ENCODE measurements at regions not wholly inside any gene's neighbourhood (a gene's known extent, or its start where the extent isn't known, plus 50 kb on each side); places are given as distances from the start of the nearest gene placed in this dataset.
"Not testable (repeated sequence)": the region's sequence is repeated elsewhere in the genome, so short reads cannot be mapped to it uniquely, and the experiment has no call there.

DNA sequence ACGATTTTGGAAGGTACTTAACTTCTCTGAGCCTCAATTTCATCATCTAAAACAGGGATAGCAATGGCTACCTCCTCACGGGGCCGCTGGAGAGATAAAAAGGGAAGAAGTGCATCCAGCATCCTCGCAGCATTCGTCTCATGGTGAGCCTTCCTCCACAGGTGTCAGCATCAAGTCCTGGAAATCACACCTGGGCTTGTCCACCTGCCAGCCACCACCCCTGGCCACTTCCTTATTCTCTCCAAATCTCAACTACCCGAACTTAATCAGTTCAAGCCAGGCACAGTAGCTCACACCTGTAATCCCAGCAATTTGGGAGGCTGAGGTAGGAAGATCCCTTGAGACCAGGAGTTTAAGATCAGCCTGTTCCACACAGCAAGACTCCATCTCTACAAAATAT, 234.5 kb downstream of the LY86 start:
- peaks cover 38% of the 10 kb centered on the region for H3K4me1 ChIP-seq (ENCODE audit: insufficient read depth, low read length)
- no peak overlapping the region for H3K4me3 ChIP-seq (ENCODE audit: low read length)
- H3K27me3 ChIP-seq (ENCODE audit: insufficient read depth, low read length) = no peaks in the 10 kb centered on the region
- H3K9me3 ChIP-seq (ENCODE audit: low read depth, low read length) = no peaks in the 10 kb centered on the region

- no peaks in the 10 kb centered on the region for H3K27me3 ChIP-seq (ENCODE audit: insufficient read depth, low read length)
- no peaks in the 10 kb centered on the region for H3K9me3 ChIP-seq (ENCODE audit: low read depth, low read length)
- no peak overlapping the region for H3K4me3 ChIP-seq (ENCODE audit: low read length)
- H3K4me1 ChIP-seq (ENCODE audit: insufficient read depth, low read length) = peaks cover 38% of the 10 kb centered on the region
Observed at GRCh38 chr6:6823568-6824224, 235.2 kb downstream of the LY86 start.

DNA sequence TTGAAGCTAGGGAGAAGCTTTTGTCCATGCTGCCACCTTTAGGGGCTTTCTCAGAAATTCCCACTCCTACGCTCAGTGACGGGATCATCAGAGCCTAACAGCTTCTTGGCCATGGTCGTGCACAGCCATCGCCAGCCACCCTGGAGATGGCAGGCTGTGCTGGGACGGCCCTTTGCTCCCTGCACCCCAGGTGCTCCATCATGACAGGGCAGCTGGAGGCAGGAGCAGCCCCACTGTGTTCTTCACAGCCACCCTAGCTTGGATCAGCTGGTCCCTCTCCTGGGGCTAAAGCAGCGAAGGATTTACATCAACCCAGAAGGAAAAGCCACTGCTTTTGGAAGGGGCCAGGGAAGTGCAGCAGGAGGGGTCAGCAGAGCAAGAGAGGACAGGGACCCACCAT, 235.9 kb downstream of the LY86 start:
- Histone ChIP-seq H3K4me1 (ENCODE audit: insufficient read depth, low read length) (peaks cover 38% of the 10 kb centered on the region), H3K27me3 (ENCODE audit: insufficient read depth, low read length) (no peaks in the 10 kb centered on the region), H3K4me3 (ENCODE audit: low read length) (no peak overlapping the region), H3K9me3 (ENCODE audit: low read depth, low read length) (no peaks in the 10 kb centered on the region)

DNA sequence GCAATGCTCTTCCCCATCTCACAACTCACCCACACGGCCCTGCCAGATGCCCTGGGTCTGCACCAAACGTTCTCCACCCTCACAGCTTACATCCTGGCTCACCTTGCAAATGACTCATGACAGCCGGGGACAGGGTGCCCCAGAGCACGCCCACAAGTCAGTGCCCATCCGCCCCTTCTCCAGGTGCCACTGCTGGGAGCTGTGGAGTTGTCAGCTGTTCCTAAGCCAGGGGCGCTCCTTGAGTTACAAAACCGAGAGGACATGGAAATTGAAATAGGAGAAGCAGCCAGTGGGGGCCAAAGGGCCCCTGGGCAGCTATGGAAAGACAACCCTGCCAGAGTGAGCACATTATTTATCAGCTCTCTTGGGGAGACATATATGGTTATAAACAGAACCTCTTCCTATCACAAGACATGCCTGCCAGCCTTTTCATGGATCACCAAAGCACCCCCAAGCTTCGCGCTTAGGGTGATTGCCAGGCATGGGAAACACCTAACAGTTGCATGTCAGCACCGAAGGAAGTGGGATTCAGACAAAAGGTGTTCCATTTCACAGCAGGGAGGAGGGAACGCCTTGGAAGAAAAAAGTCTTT, 236.8 kb downstream of the LY86 start:
- no peaks in the 10 kb centered on the region for H3K27me3 ChIP-seq (ENCODE audit: insufficient read depth, low read length)
- no peak overlapping the region for H3K4me3 ChIP-seq (ENCODE audit: low read length)
- H3K4me1 ChIP-seq (ENCODE audit: insufficient read depth, low read length) = peaks cover 44% of the 10 kb centered on the region
- no peaks in the 10 kb centered on the region for H3K9me3 ChIP-seq (ENCODE audit: low read depth, low read length)

DNA sequence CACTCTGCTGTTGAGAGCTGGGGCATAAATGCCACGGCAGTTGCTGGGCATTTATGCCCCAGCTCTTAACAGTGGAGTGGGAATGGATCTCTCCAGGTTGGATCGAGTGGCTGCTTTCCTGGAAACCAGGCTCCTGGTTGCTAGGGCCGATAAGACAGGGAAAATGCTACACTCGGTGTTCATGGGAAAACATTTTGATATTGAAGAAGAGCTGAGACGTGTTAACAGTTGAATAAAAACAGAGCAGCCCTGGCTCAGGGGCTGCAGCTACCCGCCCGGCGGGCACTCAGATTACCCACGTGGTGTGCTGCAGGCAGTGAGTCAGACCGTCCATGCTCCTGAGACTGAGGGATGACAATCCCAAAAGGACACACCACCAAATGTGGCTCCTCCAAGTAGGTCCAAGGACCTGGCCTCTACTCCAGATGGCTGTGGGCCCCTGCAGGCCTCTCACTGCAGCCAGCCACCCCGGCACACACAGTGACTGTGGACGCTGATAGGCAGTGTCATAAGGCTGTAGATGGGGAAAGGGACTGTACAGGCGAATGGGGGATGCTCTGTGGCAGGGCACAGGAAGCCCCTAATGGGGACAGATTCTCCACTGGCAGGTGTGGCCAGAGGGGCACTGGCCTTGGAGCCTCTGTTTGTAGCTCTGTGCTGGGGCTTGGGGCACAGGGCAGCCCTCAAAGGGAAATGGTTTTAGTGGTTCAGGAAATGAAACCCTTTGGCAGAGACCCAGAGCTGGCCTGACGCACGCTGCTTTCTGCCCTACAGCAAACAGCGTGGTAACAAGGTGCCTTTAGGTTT, 237.8 kb downstream of the LY86 start:
- Histone ChIP-seq H3K4me1 (ENCODE audit: insufficient read depth, low read length) (peaks cover 44% of the 10 kb centered on the region), H3K4me3 (ENCODE audit: low read length) (no peak overlapping the region), H3K27me3 (ENCODE audit: insufficient read depth, low read length) (no peaks in the 10 kb centered on the region)

DNA sequence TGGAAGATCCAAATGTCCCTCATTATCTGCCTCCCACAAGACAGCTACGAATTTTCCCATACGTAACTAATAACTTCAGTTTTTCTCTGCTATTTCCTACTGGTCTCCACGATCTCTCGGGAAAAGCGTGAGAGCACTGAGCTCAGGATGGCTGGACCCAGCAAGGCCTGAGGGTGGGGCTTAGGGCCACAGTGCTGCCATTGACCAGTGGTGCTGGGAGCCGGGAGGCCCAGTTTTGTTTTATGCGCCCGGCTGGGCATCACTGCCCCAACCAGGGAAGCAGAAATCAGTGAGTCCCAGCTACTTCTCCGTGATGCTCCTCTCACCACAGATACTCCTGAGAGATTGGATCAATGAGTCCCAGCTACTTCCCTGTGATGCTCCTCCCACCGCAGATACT, 238.4 kb downstream of the LY86 start:
- Histone ChIP-seq H3K4me1 (ENCODE audit: insufficient read depth, low read length) (peaks cover 44% of the 10 kb centered on the region), H3K27me3 (ENCODE audit: insufficient read depth, low read length) (no peaks in the 10 kb centered on the region), H3K4me3 (ENCODE audit: low read length) (no peak overlapping the region), H3K9me3 (ENCODE audit: low read depth, low read length) (no peaks in the 10 kb centered on the region)

More for the DNA sequence above, 237.8 kb downstream of the LY86 start:
- H3K9me3 ChIP-seq (ENCODE audit: low read depth, low read length) = no peaks in the 10 kb centered on the region

- Histone ChIP-seq H3K4me3 (ENCODE audit: low read length) (no peak overlapping the region), H3K9me3 (ENCODE audit: low read depth, low read length) (no peaks in the 10 kb centered on the region), H3K27me3 (ENCODE audit: insufficient read depth, low read length) (no peaks in the 10 kb centered on the region), H3K4me1 (ENCODE audit: insufficient read depth, low read length) (peaks cover 28% of the 10 kb centered on the region)
Observed at GRCh38 chr6:6829872-6830685, 241.6 kb downstream of the LY86 start.

DNA sequence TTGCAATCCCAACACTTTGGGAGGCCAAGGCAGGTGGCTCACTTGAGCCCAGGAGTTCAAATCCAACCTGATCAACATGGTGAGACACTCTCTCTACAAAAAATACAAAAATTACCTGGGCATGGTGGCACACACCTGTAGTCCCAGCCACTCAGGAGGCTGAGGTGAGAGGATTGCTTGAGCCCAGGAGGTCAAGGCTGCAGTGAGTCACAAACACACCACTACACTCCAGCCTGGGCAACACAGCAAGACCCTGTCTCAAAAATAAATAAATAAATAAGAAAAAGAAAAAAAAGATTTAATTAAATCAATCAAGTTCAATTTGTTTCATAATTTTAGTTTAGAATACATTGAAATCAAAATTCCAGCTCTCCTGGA, 242.2 kb downstream of the LY86 start:
- peaks cover 27% of the 10 kb centered on the region for H3K4me1 ChIP-seq (ENCODE audit: insufficient read depth, low read length)
- not testable (repeated sequence) for H3K9me3 ChIP-seq (ENCODE audit: low read depth, low read length); H3K4me3 ChIP-seq (ENCODE audit: low read length); H3K27me3 ChIP-seq (ENCODE audit: insufficient read depth, low read length)

GRCh38 chr6:6832439-6832838, 243.9 kb downstream of the LY86 start:
- H3K4me1 ChIP-seq (ENCODE audit: insufficient read depth, low read length) = peaks cover 9% of the 10 kb centered on the region
- H3K27me3 ChIP-seq (ENCODE audit: insufficient read depth, low read length) = no peaks in the 10 kb centered on the region
- no peaks in the 10 kb centered on the region for H3K9me3 ChIP-seq (ENCODE audit: low read depth, low read length)
- no peak overlapping the region for H3K4me3 ChIP-seq (ENCODE audit: low read length)

- H3K4me1 ChIP-seq (ENCODE audit: insufficient read depth, low read length) = peaks cover 6% of the 10 kb centered on the region
- no peaks in the 10 kb centered on the region for H3K9me3 ChIP-seq (ENCODE audit: low read depth, low read length)
- H3K27me3 ChIP-seq (ENCODE audit: insufficient read depth, low read length) = no peaks in the 10 kb centered on the region
- no peak overlapping the region for H3K4me3 ChIP-seq (ENCODE audit: low read length)
Observed at GRCh38 chr6:6834356-6835222, 246.1 kb downstream of the LY86 start.

DNA sequence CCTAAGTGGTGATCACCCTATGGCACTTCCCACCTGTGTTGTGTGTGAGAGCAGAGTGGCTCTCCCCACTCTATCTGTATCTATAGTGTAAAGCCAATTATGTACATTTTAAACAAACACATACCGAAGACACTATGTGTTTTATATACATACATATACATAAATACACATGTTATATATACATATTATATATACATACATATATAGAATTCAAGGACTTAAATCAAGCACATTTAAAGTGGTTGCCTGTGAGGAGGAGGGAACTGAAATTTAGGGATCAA, 246.6 kb downstream of the LY86 start:
- peaks cover 3% of the 10 kb centered on the region for H3K4me1 ChIP-seq (ENCODE audit: insufficient read depth, low read length)
- H3K9me3 ChIP-seq (ENCODE audit: low read depth, low read length) = no peaks in the 10 kb centered on the region
- no peak overlapping the region for H3K4me3 ChIP-seq (ENCODE audit: low read length)
- no peaks in the 10 kb centered on the region for H3K27me3 ChIP-seq (ENCODE audit: insufficient read depth, low read length)

DNA sequence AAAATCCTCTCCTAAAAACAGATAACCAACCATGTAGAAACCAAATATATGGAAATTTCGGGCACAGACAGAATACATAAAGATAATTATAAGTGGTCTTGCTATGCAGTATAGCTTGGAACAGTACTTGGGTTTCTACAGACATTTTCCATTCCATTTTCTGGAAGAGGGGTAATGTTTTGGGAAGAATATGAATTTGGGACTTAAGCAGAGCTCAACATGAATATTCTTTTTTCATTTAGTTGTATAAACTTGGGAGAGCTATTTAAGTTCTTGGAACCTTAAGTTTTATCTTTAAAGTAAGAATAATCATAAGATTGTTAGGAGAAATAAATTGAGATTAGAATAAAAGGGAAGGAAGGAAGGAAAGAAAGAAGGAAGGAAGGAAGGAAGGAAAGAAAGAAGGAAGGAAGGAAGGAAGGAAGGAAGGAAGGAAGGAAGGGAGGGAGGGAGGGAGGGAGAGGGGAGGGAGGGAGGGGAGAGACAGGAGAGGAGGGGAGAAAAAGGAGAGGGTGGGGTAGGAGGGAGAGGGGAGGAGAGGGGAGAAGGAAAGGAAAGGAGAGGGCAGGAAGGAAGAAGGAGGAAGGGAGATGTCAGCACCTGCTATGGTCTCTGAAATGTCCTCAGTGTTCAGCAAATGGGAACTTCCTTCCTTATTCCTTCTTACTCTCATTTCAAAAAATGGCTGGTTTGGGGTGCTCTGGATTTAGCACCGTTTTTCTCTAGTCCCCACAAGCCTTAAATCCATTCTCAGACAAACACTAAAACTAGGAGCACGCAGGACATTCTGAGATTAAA, 248.3 kb downstream of the LY86 start:
- H3K9me3 ChIP-seq (ENCODE audit: low read depth, low read length) = no peaks in the 10 kb centered on the region

DNA sequence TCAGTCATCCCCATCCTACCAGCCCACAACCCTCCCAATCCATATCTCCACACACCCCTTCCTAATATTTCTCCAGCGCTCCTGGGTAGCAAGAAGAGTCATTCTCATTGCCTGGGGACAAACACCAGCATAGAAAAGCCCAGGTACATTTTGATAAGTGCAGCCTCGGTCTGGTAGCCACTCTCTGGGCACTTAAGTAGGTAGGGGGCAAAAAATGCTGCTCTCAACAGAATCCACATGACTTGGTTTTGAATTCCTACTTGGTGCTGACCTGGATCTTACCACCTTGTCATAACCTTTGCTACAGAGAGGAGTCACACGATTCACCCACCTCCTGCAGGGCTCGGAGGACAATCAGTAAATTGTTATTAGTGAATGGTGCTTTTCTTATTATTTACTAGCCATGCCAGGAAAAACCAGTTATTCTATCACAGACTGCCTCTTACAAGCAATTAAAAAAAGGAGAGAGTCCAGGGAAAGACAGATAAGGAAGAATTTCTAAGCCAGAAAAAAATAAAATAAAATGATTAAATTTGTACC, 249.1 kb downstream of the LY86 start:
- no peak overlapping the region for H3K4me3 ChIP-seq (ENCODE audit: low read length)
- H3K4me1 ChIP-seq (ENCODE audit: insufficient read depth, low read length) = peaks cover 24% of the 10 kb centered on the region
- no peaks in the 10 kb centered on the region for H3K9me3 ChIP-seq (ENCODE audit: low read depth, low read length)
- no peaks in the 10 kb centered on the region for H3K27me3 ChIP-seq (ENCODE audit: insufficient read depth, low read length)

More for the DNA sequence above, 248.3 kb downstream of the LY86 start:
- Histone ChIP-seq H3K27me3 (ENCODE audit: insufficient read depth, low read length) (no peaks in the 10 kb centered on the region), H3K4me1 (ENCODE audit: insufficient read depth, low read length) (peaks cover 19% of the 10 kb centered on the region), H3K4me3 (ENCODE audit: low read length) (no peak overlapping the region)

All from mononuclear cell (primary cell).